ENCODE measurements at regions not wholly inside any gene's neighbourhood (a gene's known extent, or its start where the extent isn't known, plus 50 kb on each side); places are given as distances from the start of the nearest gene placed in this dataset.

DNA sequence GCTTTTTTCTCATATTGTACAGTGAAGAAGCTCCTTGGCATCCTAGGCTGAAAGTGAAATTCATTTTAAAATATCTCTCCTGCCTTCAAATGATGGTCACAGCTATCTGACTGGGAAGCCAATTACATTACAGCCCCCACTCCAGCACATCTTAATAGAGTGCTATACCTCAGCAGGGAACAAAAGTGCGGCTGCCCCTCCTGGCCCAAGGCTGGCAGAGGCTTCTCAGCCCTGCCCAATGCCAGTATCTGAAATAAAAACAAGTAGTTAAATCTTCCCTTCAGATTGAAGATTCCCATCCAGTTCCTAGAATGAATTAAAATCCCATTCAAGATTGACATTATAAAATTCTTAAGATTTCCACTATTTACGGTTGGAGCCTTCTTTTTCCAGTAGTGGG, 54.9 kb upstream of the GNG2 start:
- TF ChIP-seq POLR2A (IDR thresholded peaks at IDR 0.05) = no peak
- TF ChIP-seq, protein P1, sequence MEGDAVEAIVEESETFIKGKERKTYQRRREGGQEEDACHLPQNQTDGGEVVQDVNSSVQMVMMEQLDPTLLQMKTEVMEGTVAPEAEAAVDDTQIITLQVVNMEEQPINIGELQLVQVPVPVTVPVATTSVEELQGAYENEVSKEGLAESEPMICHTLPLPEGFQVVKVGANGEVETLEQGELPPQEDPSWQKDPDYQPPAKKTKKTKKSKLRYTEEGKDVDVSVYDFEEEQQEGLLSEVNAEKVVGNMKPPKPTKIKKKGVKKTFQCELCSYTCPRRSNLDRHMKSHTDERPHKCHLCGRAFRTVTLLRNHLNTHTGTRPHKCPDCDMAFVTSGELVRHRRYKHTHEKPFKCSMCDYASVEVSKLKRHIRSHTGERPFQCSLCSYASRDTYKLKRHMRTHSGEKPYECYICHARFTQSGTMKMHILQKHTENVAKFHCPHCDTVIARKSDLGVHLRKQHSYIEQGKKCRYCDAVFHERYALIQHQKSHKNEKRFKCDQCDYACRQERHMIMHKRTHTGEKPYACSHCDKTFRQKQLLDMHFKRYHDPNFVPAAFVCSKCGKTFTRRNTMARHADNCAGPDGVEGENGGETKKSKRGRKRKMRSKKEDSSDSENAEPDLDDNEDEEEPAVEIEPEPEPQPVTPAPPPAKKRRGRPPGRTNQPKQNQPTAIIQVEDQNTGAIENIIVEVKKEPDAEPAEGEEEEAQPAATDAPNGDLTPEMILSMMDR (IDR thresholded peaks at IDR 0.05) = no peak
- no peak for TF ChIP-seq POLR2AphosphoS5 (IDR thresholded peaks at IDR 0.05)
